ENCODE measurements at regions not wholly inside any gene's neighbourhood (a gene's known extent, or its start where the extent isn't known, plus 50 kb on each side); places are given as distances from the start of the nearest gene placed in this dataset.

DNA sequence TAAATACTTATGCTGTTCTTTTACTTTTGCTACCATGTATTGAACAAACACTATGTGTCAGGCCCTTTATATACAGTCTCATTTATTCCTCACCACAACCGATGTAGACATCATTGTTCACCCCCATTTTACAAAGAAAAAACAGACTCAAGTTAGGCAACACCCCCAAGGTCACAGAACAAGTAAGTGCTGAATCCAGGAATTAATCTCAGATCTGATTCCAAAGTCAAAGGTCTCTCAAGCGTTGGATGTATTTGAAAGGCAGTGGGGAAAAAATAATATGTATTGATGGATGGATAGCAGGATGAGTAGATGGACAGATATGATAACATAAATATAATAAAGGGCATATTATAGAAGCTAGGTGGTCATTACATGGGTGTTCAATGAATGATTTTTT lies 85.1 kb upstream of the VLDLR start:
- TF ChIP-seq POLR2AphosphoS5 (IDR thresholded peaks at IDR 0.05; ENCODE audit: insufficient read depth, low read depth, low read length) = no peak
- TF ChIP-seq, protein P1, sequence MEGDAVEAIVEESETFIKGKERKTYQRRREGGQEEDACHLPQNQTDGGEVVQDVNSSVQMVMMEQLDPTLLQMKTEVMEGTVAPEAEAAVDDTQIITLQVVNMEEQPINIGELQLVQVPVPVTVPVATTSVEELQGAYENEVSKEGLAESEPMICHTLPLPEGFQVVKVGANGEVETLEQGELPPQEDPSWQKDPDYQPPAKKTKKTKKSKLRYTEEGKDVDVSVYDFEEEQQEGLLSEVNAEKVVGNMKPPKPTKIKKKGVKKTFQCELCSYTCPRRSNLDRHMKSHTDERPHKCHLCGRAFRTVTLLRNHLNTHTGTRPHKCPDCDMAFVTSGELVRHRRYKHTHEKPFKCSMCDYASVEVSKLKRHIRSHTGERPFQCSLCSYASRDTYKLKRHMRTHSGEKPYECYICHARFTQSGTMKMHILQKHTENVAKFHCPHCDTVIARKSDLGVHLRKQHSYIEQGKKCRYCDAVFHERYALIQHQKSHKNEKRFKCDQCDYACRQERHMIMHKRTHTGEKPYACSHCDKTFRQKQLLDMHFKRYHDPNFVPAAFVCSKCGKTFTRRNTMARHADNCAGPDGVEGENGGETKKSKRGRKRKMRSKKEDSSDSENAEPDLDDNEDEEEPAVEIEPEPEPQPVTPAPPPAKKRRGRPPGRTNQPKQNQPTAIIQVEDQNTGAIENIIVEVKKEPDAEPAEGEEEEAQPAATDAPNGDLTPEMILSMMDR (IDR thresholded peaks at IDR 0.05; ENCODE audit: extremely low read depth in 1 of 2, insufficient read depth in 1 of 2, low read depth in 1 of 2, low read length in 2 of 2) = no peak
- no peak for TF ChIP-seq JUN (IDR thresholded peaks at IDR 0.05; ENCODE audit: borderline replicate concordance, insufficient read depth, insufficient read length, low read depth)
- TF ChIP-seq EZH2 (IDR thresholded peaks at IDR 0.05; ENCODE audit: borderline replicate concordance, low read depth, low read length, severe bottlenecking) = no peak
- TF ChIP-seq, protein P2, sequence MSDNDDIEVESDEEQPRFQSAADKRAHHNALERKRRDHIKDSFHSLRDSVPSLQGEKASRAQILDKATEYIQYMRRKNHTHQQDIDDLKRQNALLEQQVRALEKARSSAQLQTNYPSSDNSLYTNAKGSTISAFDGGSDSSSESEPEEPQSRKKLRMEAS (IDR thresholded peaks at IDR 0.05; ENCODE audit: insufficient read depth, insufficient read length) = no peak
- no peak for TF ChIP-seq POLR2A (IDR thresholded peaks at IDR 0.05; ENCODE audit: low read depth, low read length)
